SK-N-SH (cell line): ENCODE measurements at regions not wholly inside any gene's neighbourhood (a gene's known extent, or its start where the extent isn't known, plus 50 kb on each side); places are given as distances from the start of the nearest gene placed in this dataset.

ENCODE experiments used
- CTCF ChIA-PET: fragments of 300-600, 350-600 bp; formaldehyde crosslinking; extraction: SDS; loops from one replicate; lab custom pipeline; 2021; lab: Yijun Ruan, JAX
- POLR2A ChIA-PET: fragments of 350-600 bp; sonication (Branson Sonifier 250); formaldehyde crosslinking; extraction: SDS; loops from one replicate; lab custom pipeline; 2020; ENCODE audit warnings: antibody characterized with exemption, inconsistent platforms; lab: Yijun Ruan, JAX
- DNase-seq: peaks from one replicate; pipeline ENCODE4 v3.0.0; 2012
- H2AFZ ChIP-seq: fragments of 200-600 bp; sonication (generic); 2 replicates; pipeline ENCODE4 v1.8.1; 2016; ENCODE audit warnings: antibody characterized with exemption, mild to moderate bottlenecking, low read depth
- H3F3A ChIP-seq: fragments of 200-600 bp; sonication (generic); replicated peaks from 2 replicates; pipeline ENCODE3; 2016; ENCODE audit warnings: antibody characterized with exemption, mild to moderate bottlenecking; ENCODE audit not compliant: insufficient read depth
- H3K27ac ChIP-seq, 2 experiments: fragments of 200-500 bp in 1 of 2; fragments of 200-600 bp in 1 of 2; sonication (Bioruptor generic) in 1 of 2; sonication (generic), shearing (Covaris generic) in 1 of 2; 2 replicates each; pipeline versions ENCODE4 v1.5.1 to v1.6.1; 2014 to 2016; ENCODE audit warnings: low read depth in 2 of 2, inconsistent platforms in 1 of 2, low read length in 1 of 2, mild to moderate bottlenecking in 1 of 2, mixed read lengths in 1 of 2
- H3K27me3 ChIP-seq: fragments of 200-600 bp; sonication (generic), shearing (Covaris generic); 2 replicates; pipeline ENCODE4 v1.6.1; 2016; ENCODE audit warnings: mixed run types; ENCODE audit not compliant: insufficient read depth
- H3K36me3 ChIP-seq, 2 experiments: fragments of 200-500 bp in 1 of 2; fragments of 200-600 bp in 1 of 2; sonication (Bioruptor generic) in 1 of 2; sonication (generic) in 1 of 2; replicated peaks in 1 of 2; 2 replicates each; pipeline versions ENCODE3 to v1.5.1; 2014 to 2016; ENCODE audit warnings: low read length in 1 of 2, mild to moderate bottlenecking in 1 of 2; ENCODE audit not compliant: insufficient read depth in 2 of 2, control insufficient read depth in 1 of 2
- H3K4me1 ChIP-seq, 2 experiments: fragments of 200-500 bp in 1 of 2; fragments of 200-600 bp in 1 of 2; sonication (Bioruptor generic) in 1 of 2; sonication (generic), shearing (Covaris generic) in 1 of 2; 2 replicates each; pipeline versions ENCODE4 v1.5.1 to v1.6.1; 2014 to 2016; ENCODE audit warnings: low read depth in 1 of 2, low read length in 1 of 2, mixed run types in 1 of 2; ENCODE audit not compliant: insufficient read depth in 2 of 2, control insufficient read depth in 1 of 2
- H3K4me2 ChIP-seq: fragments of 200-600 bp; sonication (generic), shearing (Covaris generic); 2 replicates; pipeline ENCODE4 v1.6.1; 2017; ENCODE audit warnings: mixed run types
- H3K4me3 ChIP-seq, 2 experiments: fragments of 200-500 bp in 1 of 2; fragments of 200-600 bp in 1 of 2; sonication (Bioruptor generic) in 1 of 2; sonication (generic), shearing (Covaris generic) in 1 of 2; 2 replicates each; pipeline versions ENCODE4 v1.5.1 to v1.8.1; 2014 to 2016; ENCODE audit warnings: low read depth in 2 of 2, inconsistent platforms in 1 of 2, low read length in 1 of 2, mild to moderate bottlenecking in 1 of 2, mixed read lengths in 1 of 2, moderate library complexity in 1 of 2
- H3K79me2 ChIP-seq: fragments of 200-600 bp; sonication (generic); 2 replicates; pipeline ENCODE4 v1.8.1; 2017; ENCODE audit warnings: mild to moderate bottlenecking; ENCODE audit not compliant: insufficient read depth
- H3K9ac ChIP-seq: fragments of 200-600 bp; sonication (generic); 2 replicates; pipeline ENCODE4 v1.6.1; 2017; ENCODE audit warnings: mixed run types
- H3K9me2 ChIP-seq: fragments of 200-600 bp; sonication (generic); 2 replicates; pipeline ENCODE4 v1.6.1; 2017; ENCODE audit warnings: mixed run types
- H3K9me3 ChIP-seq: fragments of 200-600 bp; sonication (generic); 2 replicates; pipeline ENCODE4 v1.6.1; 2017; ENCODE audit warnings: mixed run types, mild to moderate bottlenecking, moderate library complexity
- H4K20me1 ChIP-seq: fragments of 200-600 bp; sonication (generic); 2 replicates; pipeline ENCODE4 v1.6.1; 2017; ENCODE audit warnings: mild to moderate bottlenecking, mixed run types; ENCODE audit not compliant: insufficient read depth
- CHD2 ChIP-seq: fragments of 150-350 bp; IDR thresholded peaks from 2 replicates; pipeline ENCODE4 v1.6.1; 2018; ENCODE audit warnings: low read length; ENCODE audit not compliant: partially characterized antibody
- ELF1 ChIP-seq: IDR thresholded peaks from 2 replicates; pipeline ENCODE4 v1.4.0; 2012
- EZH2phosphoT487 ChIP-seq: fragments of 200-600 bp; sonication (generic); IDR thresholded peaks from 2 replicates; pipeline ENCODE4 v1.6.1; 2017; ENCODE audit warnings: low read depth, mixed run types, mild to moderate bottlenecking, antibody characterized with exemption, moderate library complexity, borderline replicate concordance
- FOSL2 ChIP-seq: IDR thresholded peaks from 2 replicates; pipeline ENCODE4 v1.4.0; 2012; ENCODE audit warnings: low read depth, mild to moderate bottlenecking, moderate library complexity, borderline replicate concordance
- FOXJ3 ChIP-seq: sonication (generic); formaldehyde crosslinking; IDR thresholded peaks from 2 replicates; pipeline ENCODE4 v1.5.1; 2020; ENCODE audit warnings: mild to moderate bottlenecking, missing genetic modification reagents
- GABPA ChIP-seq: IDR thresholded peaks from 2 replicates; pipeline ENCODE4 v1.4.0; 2012; ENCODE audit warnings: low read depth, mild to moderate bottlenecking
- JUND ChIP-seq: IDR thresholded peaks from 2 replicates; pipeline ENCODE4 v1.4.0; 2012
- MEF2A ChIP-seq: IDR thresholded peaks from 2 replicates; pipeline ENCODE4 v1.4.0; 2012; ENCODE audit warnings: low read depth, borderline replicate concordance
- NFIC ChIP-seq: IDR thresholded peaks from 2 replicates; pipeline ENCODE4 v1.4.0; 2012; ENCODE audit warnings: borderline replicate concordance
- POLR2AphosphoS5 ChIP-seq: IDR thresholded peaks from 2 replicates; pipeline ENCODE4 v1.6.1; 2012; ENCODE audit warnings: low read depth, low read length
- RFX5 ChIP-seq: IDR thresholded peaks from 2 replicates; pipeline ENCODE4 v1.6.1; 2012; ENCODE audit warnings: mild to moderate bottlenecking, improper control_type of control experiment, low read length
- RXRA ChIP-seq: IDR thresholded peaks from 2 replicates; pipeline ENCODE4 v1.4.0; 2012; ENCODE audit warnings: low read depth, mild to moderate bottlenecking, borderline replicate concordance
- TCF12 ChIP-seq: IDR thresholded peaks from 2 replicates; pipeline ENCODE4 v1.4.0; 2012
- TEAD4 ChIP-seq: IDR thresholded peaks from 2 replicates; pipeline ENCODE4 v1.4.0; 2012; ENCODE audit warnings: mild to moderate bottlenecking, borderline replicate concordance; ENCODE audit not compliant: insufficient read depth
- WGBS: methylation state at CpG from one replicate; pipeline ENCODE4 v1.1.6; 2017; ENCODE audit warnings: low lambda C conversion rate; 5-methylcytosine and 5-hydroxymethylcytosine counted together
- TF ChIP-seq, protein P1 (sequence below): IDR thresholded peaks from 2 replicates; pipeline ENCODE4 v1.6.1; 2012; ENCODE audit warnings: mild to moderate bottlenecking, low read depth, low read length, moderate library complexity
- TF ChIP-seq, protein P2 (sequence below): IDR thresholded peaks from 2 replicates; pipeline ENCODE4; 2012
- TF ChIP-seq, protein P3 (sequence below): fragments of 200-600 bp; sonication (generic); IDR thresholded peaks from 2 replicates; pipeline ENCODE4 v1.6.1; 2017; ENCODE audit warnings: antibody characterized with exemption, mild to moderate bottlenecking, moderate library complexity
- TF ChIP-seq, protein P4 (sequence below): fragments of 150-350 bp; IDR thresholded peaks from 2 replicates; pipeline ENCODE4 v1.6.1; 2017; ENCODE audit warnings: antibody characterized with exemption, low read length, low read depth, borderline replicate concordance
- TF ChIP-seq, protein P5 (sequence below): IDR thresholded peaks from 2 replicates; pipeline ENCODE4 v1.4.0; 2012; ENCODE audit warnings: low read depth

- Histone ChIP-seq H2AFZ (no peak overlapping the region), H3K4me3 (no peak overlapping the region), H3K36me3 (no peaks in the 10 kb centered on the region), H3K27ac (no peak overlapping the region), H3F3A (no peaks in the 10 kb centered on the region), H3K9ac (no peak overlapping the region), H4K20me1 (no peaks in the 10 kb centered on the region), H3K9me2 (no peaks in the 10 kb centered on the region), H3K79me2 (no peaks in the 10 kb centered on the region), H3K9me3 (no peaks in the 10 kb centered on the region), H3K4me1 (no peaks in the 10 kb centered on the region), H3K27me3 (no peaks in the 10 kb centered on the region), H3K4me2 (no peak overlapping the region)
- TF ChIP-seq MEF2A (no peak), EZH2phosphoT487 (no peak), FOSL2 (no peak), RXRA (no peak), GABPA (no peak), POLR2AphosphoS5 (no peak), RFX5 (no peak), ELF1 (no peak), TCF12 (no peak), NFIC (no peak), CHD2 (no peak), TEAD4 (no peak), FOXJ3 (no peak), JUND (no peak)
- TF ChIP-seq, protein P1, sequence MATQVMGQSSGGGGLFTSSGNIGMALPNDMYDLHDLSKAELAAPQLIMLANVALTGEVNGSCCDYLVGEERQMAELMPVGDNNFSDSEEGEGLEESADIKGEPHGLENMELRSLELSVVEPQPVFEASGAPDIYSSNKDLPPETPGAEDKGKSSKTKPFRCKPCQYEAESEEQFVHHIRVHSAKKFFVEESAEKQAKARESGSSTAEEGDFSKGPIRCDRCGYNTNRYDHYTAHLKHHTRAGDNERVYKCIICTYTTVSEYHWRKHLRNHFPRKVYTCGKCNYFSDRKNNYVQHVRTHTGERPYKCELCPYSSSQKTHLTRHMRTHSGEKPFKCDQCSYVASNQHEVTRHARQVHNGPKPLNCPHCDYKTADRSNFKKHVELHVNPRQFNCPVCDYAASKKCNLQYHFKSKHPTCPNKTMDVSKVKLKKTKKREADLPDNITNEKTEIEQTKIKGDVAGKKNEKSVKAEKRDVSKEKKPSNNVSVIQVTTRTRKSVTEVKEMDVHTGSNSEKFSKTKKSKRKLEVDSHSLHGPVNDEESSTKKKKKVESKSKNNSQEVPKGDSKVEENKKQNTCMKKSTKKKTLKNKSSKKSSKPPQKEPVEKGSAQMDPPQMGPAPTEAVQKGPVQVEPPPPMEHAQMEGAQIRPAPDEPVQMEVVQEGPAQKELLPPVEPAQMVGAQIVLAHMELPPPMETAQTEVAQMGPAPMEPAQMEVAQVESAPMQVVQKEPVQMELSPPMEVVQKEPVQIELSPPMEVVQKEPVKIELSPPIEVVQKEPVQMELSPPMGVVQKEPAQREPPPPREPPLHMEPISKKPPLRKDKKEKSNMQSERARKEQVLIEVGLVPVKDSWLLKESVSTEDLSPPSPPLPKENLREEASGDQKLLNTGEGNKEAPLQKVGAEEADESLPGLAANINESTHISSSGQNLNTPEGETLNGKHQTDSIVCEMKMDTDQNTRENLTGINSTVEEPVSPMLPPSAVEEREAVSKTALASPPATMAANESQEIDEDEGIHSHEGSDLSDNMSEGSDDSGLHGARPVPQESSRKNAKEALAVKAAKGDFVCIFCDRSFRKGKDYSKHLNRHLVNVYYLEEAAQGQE, result no peak
- TF ChIP-seq, protein P2, sequence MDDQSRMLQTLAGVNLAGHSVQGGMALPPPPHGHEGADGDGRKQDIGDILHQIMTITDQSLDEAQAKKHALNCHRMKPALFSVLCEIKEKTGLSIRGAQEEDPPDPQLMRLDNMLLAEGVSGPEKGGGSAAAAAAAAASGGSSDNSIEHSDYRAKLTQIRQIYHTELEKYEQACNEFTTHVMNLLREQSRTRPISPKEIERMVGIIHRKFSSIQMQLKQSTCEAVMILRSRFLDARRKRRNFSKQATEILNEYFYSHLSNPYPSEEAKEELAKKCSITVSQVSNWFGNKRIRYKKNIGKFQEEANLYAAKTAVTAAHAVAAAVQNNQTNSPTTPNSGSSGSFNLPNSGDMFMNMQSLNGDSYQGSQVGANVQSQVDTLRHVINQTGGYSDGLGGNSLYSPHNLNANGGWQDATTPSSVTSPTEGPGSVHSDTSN, result no peak
- TF ChIP-seq, protein P3, sequence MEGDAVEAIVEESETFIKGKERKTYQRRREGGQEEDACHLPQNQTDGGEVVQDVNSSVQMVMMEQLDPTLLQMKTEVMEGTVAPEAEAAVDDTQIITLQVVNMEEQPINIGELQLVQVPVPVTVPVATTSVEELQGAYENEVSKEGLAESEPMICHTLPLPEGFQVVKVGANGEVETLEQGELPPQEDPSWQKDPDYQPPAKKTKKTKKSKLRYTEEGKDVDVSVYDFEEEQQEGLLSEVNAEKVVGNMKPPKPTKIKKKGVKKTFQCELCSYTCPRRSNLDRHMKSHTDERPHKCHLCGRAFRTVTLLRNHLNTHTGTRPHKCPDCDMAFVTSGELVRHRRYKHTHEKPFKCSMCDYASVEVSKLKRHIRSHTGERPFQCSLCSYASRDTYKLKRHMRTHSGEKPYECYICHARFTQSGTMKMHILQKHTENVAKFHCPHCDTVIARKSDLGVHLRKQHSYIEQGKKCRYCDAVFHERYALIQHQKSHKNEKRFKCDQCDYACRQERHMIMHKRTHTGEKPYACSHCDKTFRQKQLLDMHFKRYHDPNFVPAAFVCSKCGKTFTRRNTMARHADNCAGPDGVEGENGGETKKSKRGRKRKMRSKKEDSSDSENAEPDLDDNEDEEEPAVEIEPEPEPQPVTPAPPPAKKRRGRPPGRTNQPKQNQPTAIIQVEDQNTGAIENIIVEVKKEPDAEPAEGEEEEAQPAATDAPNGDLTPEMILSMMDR, result no peak
- TF ChIP-seq, protein P4, sequence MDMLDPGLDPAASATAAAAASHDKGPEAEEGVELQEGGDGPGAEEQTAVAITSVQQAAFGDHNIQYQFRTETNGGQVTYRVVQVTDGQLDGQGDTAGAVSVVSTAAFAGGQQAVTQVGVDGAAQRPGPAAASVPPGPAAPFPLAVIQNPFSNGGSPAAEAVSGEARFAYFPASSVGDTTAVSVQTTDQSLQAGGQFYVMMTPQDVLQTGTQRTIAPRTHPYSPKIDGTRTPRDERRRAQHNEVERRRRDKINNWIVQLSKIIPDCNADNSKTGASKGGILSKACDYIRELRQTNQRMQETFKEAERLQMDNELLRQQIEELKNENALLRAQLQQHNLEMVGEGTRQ, result no peak
- TF ChIP-seq, protein P5, sequence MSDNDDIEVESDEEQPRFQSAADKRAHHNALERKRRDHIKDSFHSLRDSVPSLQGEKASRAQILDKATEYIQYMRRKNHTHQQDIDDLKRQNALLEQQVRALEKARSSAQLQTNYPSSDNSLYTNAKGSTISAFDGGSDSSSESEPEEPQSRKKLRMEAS, result no peak
- ChIA-PET CTCF (no interaction called here), POLR2A (no interaction called here)
- 25% methylated on average over 4 of the region's 4 CpGs for WGBS
- DNase-seq, result no peak
Measured at GRCh38 chr2:83217854-83218253, 1241.2 kb downstream of the SUCLG1 start.
